Neural progenitor cell (in vitro differentiated cells): ENCODE measurements at regions not wholly inside any gene's neighbourhood (a gene's known extent, or its start where the extent isn't known, plus 50 kb on each side); places are given as distances from the start of the nearest gene placed in this dataset.

Experiments used
- DNase-seq: peaks from one replicate; pipeline ENCODE4 v3.0.0-alpha.2; 2016; ENCODE audit warnings: low spot score
- H2AFZ ChIP-seq: fragments of 200-600 bp; sonication (generic); replicated peaks from 2 replicates; pipeline ENCODE4 v1.6.1; 2016; ENCODE audit warnings: antibody characterized with exemption
- H3F3A ChIP-seq: fragments of 200-600 bp; sonication (generic); 2 replicates; pipeline ENCODE4 v1.6.1; 2016; ENCODE audit warnings: antibody characterized with exemption, low read depth
- H3K27ac ChIP-seq: fragments of 200-600 bp; sonication (generic); 2 replicates; pipeline ENCODE4 v1.5.1; 2016; ENCODE audit warnings: mild to moderate bottlenecking
- H3K27me3 ChIP-seq: fragments of 200-600 bp; sonication (generic); 2 replicates; pipeline ENCODE4 v1.6.1; 2016; ENCODE audit warnings: mild to moderate bottlenecking, moderate library complexity
- H3K36me3 ChIP-seq: fragments of 200-600 bp; sonication (generic); 2 replicates; pipeline ENCODE4 v1.5.1; 2016
- H3K4me1 ChIP-seq: fragments of 200-600 bp; sonication (generic); 2 replicates; pipeline ENCODE4 v1.6.1; 2016; ENCODE audit warnings: mixed run types
- H3K4me2 ChIP-seq: fragments of 200-600 bp; sonication (generic); 2 replicates; pipeline ENCODE4 v1.6.1; 2016
- H3K4me3 ChIP-seq: fragments of 200-600 bp; sonication (generic); 2 replicates; pipeline ENCODE4 v1.5.1; 2016
- H3K79me2 ChIP-seq: fragments of 200-600 bp; sonication (generic); 2 replicates; pipeline ENCODE4 v1.6.1; 2016; ENCODE audit warnings: low read depth
- H3K9ac ChIP-seq: fragments of 200-600 bp; sonication (generic); 2 replicates; pipeline ENCODE4 v1.6.1; 2016
- H3K9me3 ChIP-seq: fragments of 200-600 bp; sonication (generic); 2 replicates; pipeline ENCODE4 v1.5.1; 2016; ENCODE audit warnings: low read depth
- H4K20me1 ChIP-seq: fragments of 200-600 bp; sonication (generic); 2 replicates; pipeline ENCODE4 v1.6.1; 2016; ENCODE audit warnings: low read depth
- H3K27ac Mint-ChIP-seq: 3 replicates; pipeline ENCODE4 v1.8.0; 2021; ENCODE audit warnings: mixed read lengths
- H3K27me3 Mint-ChIP-seq: 2 replicates; pipeline ENCODE4 v1.8.0; 2022; ENCODE audit warnings: low read depth, mild to moderate bottlenecking, inconsistent platforms, moderate library complexity, mixed read lengths; ENCODE audit not compliant: insufficient read depth
- H3K36me3 Mint-ChIP-seq: 3 replicates; pipeline ENCODE4 v1.8.0; 2021; ENCODE audit warnings: mixed read lengths
- H3K4me1 Mint-ChIP-seq: 3 replicates; pipeline ENCODE4 v1.8.0; 2021; ENCODE audit warnings: mixed read lengths
- H3K4me3 Mint-ChIP-seq: 3 replicates; pipeline ENCODE4 v1.8.0; 2021; ENCODE audit warnings: mild to moderate bottlenecking, moderate library complexity, mixed read lengths
- H3K9me3 Mint-ChIP-seq: 3 replicates; pipeline ENCODE4 v1.8.0; 2020; ENCODE audit warnings: mixed read lengths
- CTCF ChIP-seq: fragments of 200-600 bp; sonication (generic); IDR thresholded peaks from 2 replicates; pipeline ENCODE4 v1.5.1; 2017; ENCODE audit warnings: antibody characterized with exemption, mild to moderate bottlenecking
- EZH2 ChIP-seq: fragments of 200-600 bp; sonication (generic); IDR thresholded peaks from 2 replicates; pipeline ENCODE4 v1.6.1; 2017; ENCODE audit warnings: antibody characterized with exemption, mild to moderate bottlenecking, moderate library complexity
- EZH2phosphoT487 ChIP-seq: fragments of 200-600 bp; sonication (generic); IDR thresholded peaks from 2 replicates; pipeline ENCODE4 v1.6.1; 2017; ENCODE audit warnings: antibody characterized with exemption

- Mint-ChIP-seq H3K27ac (no peak overlapping the region), H3K36me3 (no peaks in the 10 kb centered on the region), H3K4me1 (no peaks in the 10 kb centered on the region), H3K9me3 (peaks cover 2% of the 10 kb centered on the region), H3K27me3 (no peaks in the 10 kb centered on the region), H3K4me3 (no peak overlapping the region)
- no peaks in the 10 kb centered on the region for H4K20me1 ChIP-seq
- no peak overlapping the region for H3K4me2 ChIP-seq
- DNase-seq, result no peak
- H3K9ac ChIP-seq, result no peak overlapping the region
- no peak for TF ChIP-seq EZH2
- no peak for TF ChIP-seq CTCF
- no peak for TF ChIP-seq EZH2phosphoT487
- no peaks in the 10 kb centered on the region for H3K4me1 ChIP-seq
- H3F3A ChIP-seq, result no peaks in the 10 kb centered on the region
- H2AFZ ChIP-seq, result no peak overlapping the region
- H3K4me3 ChIP-seq, result no peak overlapping the region
- no peaks in the 10 kb centered on the region for H3K27me3 ChIP-seq
- no peak overlapping the region for H3K27ac ChIP-seq
- H3K9me3 ChIP-seq, result no peaks in the 10 kb centered on the region
- H3K36me3 ChIP-seq, result no peaks in the 10 kb centered on the region
- H3K79me2 ChIP-seq, result no peaks in the 10 kb centered on the region
Measured at GRCh38 chr3:165446555-165446954, 250.4 kb upstream of the SLITRK3 start.

DNA sequence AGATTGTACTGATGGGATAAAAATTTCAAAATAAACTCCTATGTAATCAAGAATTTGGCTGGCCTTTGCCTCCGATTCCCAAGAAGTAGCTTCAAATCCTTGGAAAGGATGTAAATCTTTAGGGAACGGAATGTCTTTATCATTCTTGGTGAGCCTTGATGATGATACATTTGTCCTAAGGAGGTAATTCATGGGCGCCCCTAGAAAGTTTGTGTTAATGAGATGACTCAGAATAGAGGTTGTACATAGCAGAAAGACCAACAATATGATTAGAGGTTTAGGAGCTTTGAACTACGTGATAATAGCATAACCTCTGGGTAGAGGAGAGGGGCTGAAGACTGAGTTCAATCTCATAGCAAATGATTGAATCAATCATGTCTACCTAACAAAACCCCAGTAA lies 248.6 kb upstream of the SLITRK3 start:
- H3K9me3 Mint-ChIP-seq, result peaks cover 2% of the 10 kb centered on the region
- H4K20me1 ChIP-seq, result no peaks in the 10 kb centered on the region
- no peak for DNase-seq

DNA sequence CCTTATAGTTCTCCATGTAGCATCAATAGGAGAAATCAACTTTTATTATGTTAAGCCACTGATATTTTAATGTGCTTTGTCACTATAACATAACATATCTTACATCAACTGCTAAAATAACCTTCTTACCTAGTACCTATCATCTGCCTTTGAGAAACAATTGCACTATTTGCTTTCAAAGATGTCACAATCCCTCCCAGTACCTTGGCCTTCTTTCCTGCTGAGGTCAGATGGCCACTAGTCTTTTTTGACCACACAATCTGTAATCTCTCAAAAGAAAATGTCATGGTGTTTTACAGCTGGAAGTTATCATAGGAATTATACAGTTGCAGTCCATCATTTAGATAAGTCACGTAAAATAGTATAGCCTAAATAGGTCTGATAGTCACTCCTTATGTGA lies 247.5 kb upstream of the SLITRK3 start:
- DNase-seq, result no peak
- H3K4me1 ChIP-seq, result no peaks in the 10 kb centered on the region
- H4K20me1 ChIP-seq, result no peaks in the 10 kb centered on the region
- no peaks in the 10 kb centered on the region for H3K36me3 ChIP-seq
- H3K9ac ChIP-seq, result no peak overlapping the region
- no peak overlapping the region for H2AFZ ChIP-seq
- no peak overlapping the region for H3K4me3 ChIP-seq
- H3K79me2 ChIP-seq, result no peaks in the 10 kb centered on the region
- H3K9me3 Mint-ChIP-seq, result peaks cover 2% of the 10 kb centered on the region
- H3K27me3 Mint-ChIP-seq, result peaks cover 2% of the 10 kb centered on the region
- H3K9me3 ChIP-seq, result no peaks in the 10 kb centered on the region
- no peaks in the 10 kb centered on the region for H3K36me3 Mint-ChIP-seq
- H3K4me2 ChIP-seq, result no peak overlapping the region
- H3K4me1 Mint-ChIP-seq, result no peaks in the 10 kb centered on the region
- TF ChIP-seq EZH2phosphoT487 (no peak), CTCF (no peak), EZH2 (no peak)
- H3K4me3 Mint-ChIP-seq, result no peak overlapping the region
- H3K27ac ChIP-seq, result no peak overlapping the region
- no peaks in the 10 kb centered on the region for H3K27me3 ChIP-seq
- no peaks in the 10 kb centered on the region for H3F3A ChIP-seq
- H3K27ac Mint-ChIP-seq, result no peak overlapping the region

More for the DNA sequence above, 248.6 kb upstream of the SLITRK3 start:
- no peak overlapping the region for H3K9ac ChIP-seq
- TF ChIP-seq CTCF (no peak), EZH2 (no peak), EZH2phosphoT487 (no peak)
- no peak overlapping the region for H2AFZ ChIP-seq
- H3K27me3 ChIP-seq, result no peaks in the 10 kb centered on the region
- no peak overlapping the region for H3K4me2 ChIP-seq
- H3K27ac ChIP-seq, result no peak overlapping the region
- H3K36me3 ChIP-seq, result no peaks in the 10 kb centered on the region
- H3K4me3 ChIP-seq, result no peak overlapping the region
- no peaks in the 10 kb centered on the region for H3K9me3 ChIP-seq
- Mint-ChIP-seq H3K27ac (no peak overlapping the region), H3K27me3 (no peaks in the 10 kb centered on the region), H3K36me3 (no peaks in the 10 kb centered on the region), H3K4me1 (no peaks in the 10 kb centered on the region), H3K4me3 (no peak overlapping the region)
- H3K79me2 ChIP-seq, result no peaks in the 10 kb centered on the region
- no peaks in the 10 kb centered on the region for H3K4me1 ChIP-seq
- H3F3A ChIP-seq, result no peaks in the 10 kb centered on the region
